ENCODE measurements at regions not wholly inside any gene's neighbourhood (a gene's known extent, or its start where the extent isn't known, plus 50 kb on each side); places are given as distances from the start of the nearest gene placed in this dataset.

GRCh38 chr3:116815831-116816588 lies 106.4 kb downstream of the TUSC7 start:
- 61 to 63% methylated on average over 5 of the region's 5 CpGs for WGBS, 2 donors
- no peak overlapping the region for H3K4me3 ChIP-seq (ENCODE audit: low read depth, poor library complexity, severe bottlenecking)
- intact Hi-C loops (cut with DNase I; ENCODE audit: low total_unique reads): no loop called here
- no peak for TF ChIP-seq POLR2A (IDR thresholded peaks at IDR 0.05)
- no peak for TF ChIP-seq CTCF (IDR thresholded peaks at IDR 0.05)
- no peak for DNase-seq (ENCODE audit: low spot score in 2 of 2)

DNA sequence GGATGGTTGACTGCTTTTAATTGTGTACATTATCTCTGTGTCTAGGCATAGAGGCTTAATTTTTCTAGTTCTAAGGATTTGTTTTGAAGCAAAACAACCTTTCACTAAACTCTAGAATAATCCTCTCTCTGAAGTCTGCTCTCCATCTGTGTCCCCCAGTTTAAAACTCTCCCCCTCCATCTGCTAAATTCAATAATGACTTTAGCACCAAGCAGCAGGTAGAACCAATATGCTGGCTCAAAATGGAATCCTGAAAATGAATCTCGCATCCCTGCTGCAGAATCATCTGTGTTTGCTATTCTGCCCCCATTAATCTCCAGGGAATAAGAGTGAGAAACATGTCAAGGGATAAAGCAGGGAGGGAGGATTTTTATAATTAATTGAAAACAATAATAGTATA lies 111.8 kb downstream of the TUSC7 start:
- intact Hi-C loops (cut with DNase I; ENCODE audit: low total_unique reads): no loop called here
- TF ChIP-seq CTCF (IDR thresholded peaks at IDR 0.05) (no peak), POLR2A (IDR thresholded peaks at IDR 0.05) (no peak)
- H3K4me3 ChIP-seq (ENCODE audit: low read depth, poor library complexity, severe bottlenecking): no peak overlapping the region
- no peak for DNase-seq (ENCODE audit: low spot score in 2 of 2)
- WGBS, 2 donors: 65 to 78% methylated on average over 1 of the region's 1 CpG

DNA sequence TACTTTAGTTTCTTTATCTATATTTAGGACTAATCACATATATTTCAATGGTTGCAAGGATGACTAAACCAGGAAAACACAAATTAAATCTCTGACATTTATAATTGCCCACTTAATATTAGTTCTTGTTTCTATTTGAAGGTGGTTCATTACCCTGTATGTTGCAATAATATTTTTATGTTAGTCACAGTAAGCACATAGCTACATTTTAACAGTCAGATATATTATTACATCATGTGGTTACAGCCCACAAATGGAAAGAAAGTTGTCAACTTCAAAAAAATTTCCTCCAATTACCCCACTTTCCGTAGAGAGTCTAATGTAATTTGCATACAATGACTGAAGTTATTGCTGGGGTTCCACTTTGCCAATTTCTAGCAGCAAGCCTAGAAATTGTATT lies 114.6 kb downstream of the TUSC7 start:
- 24 to 46% methylated on average over 1 of the region's 1 CpG for WGBS, 2 donors
- DNase-seq (ENCODE audit: low spot score in 2 of 2): no peak
- intact Hi-C loops (cut with DNase I; ENCODE audit: low total_unique reads): no loop called here
- H3K4me3 ChIP-seq (ENCODE audit: low read depth, poor library complexity, severe bottlenecking): no peak overlapping the region
- TF ChIP-seq POLR2A (IDR thresholded peaks at IDR 0.05): no peak
- no peak for TF ChIP-seq CTCF (IDR thresholded peaks at IDR 0.05)

GRCh38 chr3:116833202-116833601 lies 123.6 kb downstream of the TUSC7 start:
- no peak overlapping the region for H3K4me3 ChIP-seq (ENCODE audit: low read depth, poor library complexity, severe bottlenecking)
- no peak for TF ChIP-seq POLR2A (IDR thresholded peaks at IDR 0.05)
- no peak for TF ChIP-seq CTCF (IDR thresholded peaks at IDR 0.05)
- intact Hi-C loops (cut with DNase I; ENCODE audit: low total_unique reads): no loop called here
- DNase-seq (ENCODE audit: low spot score in 2 of 2): no peak

- TF ChIP-seq CTCF (IDR thresholded peaks at IDR 0.05): no peak
- TF ChIP-seq POLR2A (IDR thresholded peaks at IDR 0.05): no peak
- H3K4me3 ChIP-seq (ENCODE audit: low read depth, poor library complexity, severe bottlenecking): no peak overlapping the region
- WGBS, 2 donors: 86 to 92% methylated on average over 1 of the region's 1 CpG
- intact Hi-C loops (cut with DNase I; ENCODE audit: low total_unique reads): no loop called here
- DNase-seq (ENCODE audit: low spot score in 2 of 2): no peak
Observed at GRCh38 chr3:116834816-116835215, 125.2 kb downstream of the TUSC7 start.

- intact Hi-C loops (cut with DNase I; ENCODE audit: low total_unique reads): no loop called here
- H3K4me3 ChIP-seq (ENCODE audit: low read depth, poor library complexity, severe bottlenecking): no peak overlapping the region
- WGBS, 2 donors: 74 to 80% methylated on average over 1 of the region's 1 CpG
- no peak for TF ChIP-seq POLR2A (IDR thresholded peaks at IDR 0.05)
- no peak for TF ChIP-seq CTCF (IDR thresholded peaks at IDR 0.05)
- DNase-seq (ENCODE audit: low spot score in 2 of 2): no peak
Observed at GRCh38 chr3:116835658-116836057, 126.1 kb downstream of the TUSC7 start.

All from lower leg skin (tissue), 4 donors.